SK-N-SH (cell line): ENCODE measurements at regions not wholly inside any gene's neighbourhood (a gene's known extent, or its start where the extent isn't known, plus 50 kb on each side); places are given as distances from the start of the nearest gene placed in this dataset.

Source experiments
- CTCF ChIA-PET: fragments of 300-600, 350-600 bp; formaldehyde crosslinking; extraction: SDS; loops from one replicate; lab custom pipeline; 2021; lab: Yijun Ruan, JAX
- POLR2A ChIA-PET: fragments of 350-600 bp; sonication (Branson Sonifier 250); formaldehyde crosslinking; extraction: SDS; loops from one replicate; lab custom pipeline; 2020; ENCODE audit warnings: antibody characterized with exemption, inconsistent platforms; lab: Yijun Ruan, JAX
- DNase-seq: peaks from one replicate; pipeline ENCODE4 v3.0.0; 2012
- H2AFZ ChIP-seq: fragments of 200-600 bp; sonication (generic); 2 replicates; pipeline ENCODE4 v1.8.1; 2016; ENCODE audit warnings: antibody characterized with exemption, mild to moderate bottlenecking, low read depth
- H3F3A ChIP-seq: fragments of 200-600 bp; sonication (generic); replicated peaks from 2 replicates; pipeline ENCODE3; 2016; ENCODE audit warnings: antibody characterized with exemption, mild to moderate bottlenecking; ENCODE audit not compliant: insufficient read depth
- H3K27ac ChIP-seq, 2 experiments: fragments of 200-500 bp in 1 of 2; fragments of 200-600 bp in 1 of 2; sonication (Bioruptor generic) in 1 of 2; sonication (generic), shearing (Covaris generic) in 1 of 2; 2 replicates each; pipeline versions ENCODE4 v1.5.1 to v1.6.1; 2014 to 2016; ENCODE audit warnings: low read depth in 2 of 2, inconsistent platforms in 1 of 2, low read length in 1 of 2, mild to moderate bottlenecking in 1 of 2, mixed read lengths in 1 of 2
- H3K27me3 ChIP-seq: fragments of 200-600 bp; sonication (generic), shearing (Covaris generic); 2 replicates; pipeline ENCODE4 v1.6.1; 2016; ENCODE audit warnings: mixed run types; ENCODE audit not compliant: insufficient read depth
- H3K36me3 ChIP-seq, 2 experiments: fragments of 200-500 bp in 1 of 2; fragments of 200-600 bp in 1 of 2; sonication (Bioruptor generic) in 1 of 2; sonication (generic) in 1 of 2; replicated peaks in 1 of 2; 2 replicates each; pipeline versions ENCODE3 to v1.5.1; 2014 to 2016; ENCODE audit warnings: low read length in 1 of 2, mild to moderate bottlenecking in 1 of 2; ENCODE audit not compliant: insufficient read depth in 2 of 2, control insufficient read depth in 1 of 2
- H3K4me1 ChIP-seq, 2 experiments: fragments of 200-500 bp in 1 of 2; fragments of 200-600 bp in 1 of 2; sonication (Bioruptor generic) in 1 of 2; sonication (generic), shearing (Covaris generic) in 1 of 2; 2 replicates each; pipeline versions ENCODE4 v1.5.1 to v1.6.1; 2014 to 2016; ENCODE audit warnings: low read depth in 1 of 2, low read length in 1 of 2, mixed run types in 1 of 2; ENCODE audit not compliant: insufficient read depth in 2 of 2, control insufficient read depth in 1 of 2
- H3K4me2 ChIP-seq: fragments of 200-600 bp; sonication (generic), shearing (Covaris generic); 2 replicates; pipeline ENCODE4 v1.6.1; 2017; ENCODE audit warnings: mixed run types
- H3K4me3 ChIP-seq, 2 experiments: fragments of 200-500 bp in 1 of 2; fragments of 200-600 bp in 1 of 2; sonication (Bioruptor generic) in 1 of 2; sonication (generic), shearing (Covaris generic) in 1 of 2; 2 replicates each; pipeline versions ENCODE4 v1.5.1 to v1.8.1; 2014 to 2016; ENCODE audit warnings: low read depth in 2 of 2, inconsistent platforms in 1 of 2, low read length in 1 of 2, mild to moderate bottlenecking in 1 of 2, mixed read lengths in 1 of 2, moderate library complexity in 1 of 2
- H3K79me2 ChIP-seq: fragments of 200-600 bp; sonication (generic); 2 replicates; pipeline ENCODE4 v1.8.1; 2017; ENCODE audit warnings: mild to moderate bottlenecking; ENCODE audit not compliant: insufficient read depth
- H3K9ac ChIP-seq: fragments of 200-600 bp; sonication (generic); 2 replicates; pipeline ENCODE4 v1.6.1; 2017; ENCODE audit warnings: mixed run types
- H3K9me2 ChIP-seq: fragments of 200-600 bp; sonication (generic); 2 replicates; pipeline ENCODE4 v1.6.1; 2017; ENCODE audit warnings: mixed run types
- H3K9me3 ChIP-seq: fragments of 200-600 bp; sonication (generic); 2 replicates; pipeline ENCODE4 v1.6.1; 2017; ENCODE audit warnings: mixed run types, mild to moderate bottlenecking, moderate library complexity
- H4K20me1 ChIP-seq: fragments of 200-600 bp; sonication (generic); 2 replicates; pipeline ENCODE4 v1.6.1; 2017; ENCODE audit warnings: mild to moderate bottlenecking, mixed run types; ENCODE audit not compliant: insufficient read depth
- ELF1 ChIP-seq: IDR thresholded peaks from 2 replicates; pipeline ENCODE4 v1.4.0; 2012
- EZH2phosphoT487 ChIP-seq: fragments of 200-600 bp; sonication (generic); IDR thresholded peaks from 2 replicates; pipeline ENCODE4 v1.6.1; 2017; ENCODE audit warnings: low read depth, mixed run types, mild to moderate bottlenecking, antibody characterized with exemption, moderate library complexity, borderline replicate concordance
- FOXJ3 ChIP-seq: sonication (generic); formaldehyde crosslinking; IDR thresholded peaks from 2 replicates; pipeline ENCODE4 v1.5.1; 2020; ENCODE audit warnings: mild to moderate bottlenecking, missing genetic modification reagents
- FOXM1 ChIP-seq: IDR thresholded peaks from 2 replicates; pipeline ENCODE4 v1.4.0; 2012; ENCODE audit warnings: low read depth, mild to moderate bottlenecking
- MEF2A ChIP-seq: IDR thresholded peaks from 2 replicates; pipeline ENCODE4 v1.4.0; 2012; ENCODE audit warnings: low read depth, borderline replicate concordance
- NRF1 ChIP-seq: IDR thresholded peaks from 2 replicates; pipeline ENCODE4 v1.6.1; 2012; ENCODE audit warnings: low read depth, mild to moderate bottlenecking, low read length
- SIN3A ChIP-seq: IDR thresholded peaks from 2 replicates; pipeline ENCODE4 v1.6.1; 2012; ENCODE audit warnings: low read depth, mild to moderate bottlenecking, low read length, moderate library complexity, borderline replicate concordance
- WGBS: methylation state at CpG from one replicate; pipeline ENCODE4 v1.1.6; 2017; ENCODE audit warnings: low lambda C conversion rate; 5-methylcytosine and 5-hydroxymethylcytosine counted together
- TF ChIP-seq, protein P1 (sequence below): fragments of 150-350 bp; IDR thresholded peaks from 2 replicates; pipeline ENCODE4 v1.6.1; 2017; ENCODE audit warnings: antibody characterized with exemption, low read length, low read depth, borderline replicate concordance
- TF ChIP-seq, protein P2 (sequence below): IDR thresholded peaks from 2 replicates; pipeline ENCODE4 v1.6.1; 2012; ENCODE audit warnings: mild to moderate bottlenecking, low read depth, low read length, moderate library complexity
- TF ChIP-seq, protein P3 (sequence below): fragments of 200-600 bp; sonication (generic); IDR thresholded peaks from 2 replicates; pipeline ENCODE4 v1.6.1; 2017; ENCODE audit warnings: antibody characterized with exemption, mild to moderate bottlenecking, moderate library complexity
- TF ChIP-seq, protein P4 (sequence below): IDR thresholded peaks from 2 replicates; pipeline ENCODE4; 2012

DNA sequence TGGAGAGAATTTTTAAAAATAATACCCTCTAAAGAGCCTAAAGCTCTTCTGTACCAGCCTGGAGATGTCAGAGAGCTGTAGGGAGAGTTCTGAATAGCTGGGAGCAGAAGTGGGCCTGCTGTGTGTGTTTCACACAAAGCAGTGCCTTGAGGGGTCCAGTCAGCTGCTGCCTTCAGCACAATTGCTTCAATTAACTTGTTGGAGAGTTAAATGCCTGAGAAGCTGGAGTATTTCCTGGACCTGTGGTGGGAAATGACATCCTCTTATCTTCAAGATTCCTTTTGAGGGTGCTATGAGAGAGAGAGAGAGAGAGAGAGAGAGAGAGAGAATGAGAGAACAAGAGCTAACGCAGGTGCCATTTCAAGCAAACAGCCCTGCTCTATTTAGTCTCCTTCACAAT lies 96.2 kb upstream of the IL1RAPL2 start:
- Histone ChIP-seq H3K27me3 (peaks cover 11% of the 10 kb centered on the region; the same call in 1 of the 2 replicates), H3K9me3 (no peaks in the 10 kb centered on the region), H4K20me1 (0 out of 2 replicates have a peak, but pooled peaks cover 2% of the 10 kb centered on the region), H2AFZ (no peak overlapping the region), H3K79me2 (no peaks in the 10 kb centered on the region), H3F3A (no peaks in the 10 kb centered on the region), H3K36me3 (no peaks in the 10 kb centered on the region), H3K9me2 (no peaks in the 10 kb centered on the region), H3K4me3 (no peak overlapping the region), H3K9ac (no peak overlapping the region), H3K4me1 (no peaks in the 10 kb centered on the region), H3K27ac (no peak overlapping the region), H3K4me2 (no peak overlapping the region)
- no peak for TF ChIP-seq NRF1
- TF ChIP-seq EZH2phosphoT487 = no peak
- TF ChIP-seq MEF2A = no peak
- no peak for TF ChIP-seq FOXJ3 (CRISPR knock-in tag)
- no peak for TF ChIP-seq SIN3A
- TF ChIP-seq FOXM1 = no peak
- no peak for TF ChIP-seq ELF1
- TF ChIP-seq, protein P1, sequence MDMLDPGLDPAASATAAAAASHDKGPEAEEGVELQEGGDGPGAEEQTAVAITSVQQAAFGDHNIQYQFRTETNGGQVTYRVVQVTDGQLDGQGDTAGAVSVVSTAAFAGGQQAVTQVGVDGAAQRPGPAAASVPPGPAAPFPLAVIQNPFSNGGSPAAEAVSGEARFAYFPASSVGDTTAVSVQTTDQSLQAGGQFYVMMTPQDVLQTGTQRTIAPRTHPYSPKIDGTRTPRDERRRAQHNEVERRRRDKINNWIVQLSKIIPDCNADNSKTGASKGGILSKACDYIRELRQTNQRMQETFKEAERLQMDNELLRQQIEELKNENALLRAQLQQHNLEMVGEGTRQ = no peak
- TF ChIP-seq, protein P2, sequence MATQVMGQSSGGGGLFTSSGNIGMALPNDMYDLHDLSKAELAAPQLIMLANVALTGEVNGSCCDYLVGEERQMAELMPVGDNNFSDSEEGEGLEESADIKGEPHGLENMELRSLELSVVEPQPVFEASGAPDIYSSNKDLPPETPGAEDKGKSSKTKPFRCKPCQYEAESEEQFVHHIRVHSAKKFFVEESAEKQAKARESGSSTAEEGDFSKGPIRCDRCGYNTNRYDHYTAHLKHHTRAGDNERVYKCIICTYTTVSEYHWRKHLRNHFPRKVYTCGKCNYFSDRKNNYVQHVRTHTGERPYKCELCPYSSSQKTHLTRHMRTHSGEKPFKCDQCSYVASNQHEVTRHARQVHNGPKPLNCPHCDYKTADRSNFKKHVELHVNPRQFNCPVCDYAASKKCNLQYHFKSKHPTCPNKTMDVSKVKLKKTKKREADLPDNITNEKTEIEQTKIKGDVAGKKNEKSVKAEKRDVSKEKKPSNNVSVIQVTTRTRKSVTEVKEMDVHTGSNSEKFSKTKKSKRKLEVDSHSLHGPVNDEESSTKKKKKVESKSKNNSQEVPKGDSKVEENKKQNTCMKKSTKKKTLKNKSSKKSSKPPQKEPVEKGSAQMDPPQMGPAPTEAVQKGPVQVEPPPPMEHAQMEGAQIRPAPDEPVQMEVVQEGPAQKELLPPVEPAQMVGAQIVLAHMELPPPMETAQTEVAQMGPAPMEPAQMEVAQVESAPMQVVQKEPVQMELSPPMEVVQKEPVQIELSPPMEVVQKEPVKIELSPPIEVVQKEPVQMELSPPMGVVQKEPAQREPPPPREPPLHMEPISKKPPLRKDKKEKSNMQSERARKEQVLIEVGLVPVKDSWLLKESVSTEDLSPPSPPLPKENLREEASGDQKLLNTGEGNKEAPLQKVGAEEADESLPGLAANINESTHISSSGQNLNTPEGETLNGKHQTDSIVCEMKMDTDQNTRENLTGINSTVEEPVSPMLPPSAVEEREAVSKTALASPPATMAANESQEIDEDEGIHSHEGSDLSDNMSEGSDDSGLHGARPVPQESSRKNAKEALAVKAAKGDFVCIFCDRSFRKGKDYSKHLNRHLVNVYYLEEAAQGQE = no peak
- TF ChIP-seq, protein P3, sequence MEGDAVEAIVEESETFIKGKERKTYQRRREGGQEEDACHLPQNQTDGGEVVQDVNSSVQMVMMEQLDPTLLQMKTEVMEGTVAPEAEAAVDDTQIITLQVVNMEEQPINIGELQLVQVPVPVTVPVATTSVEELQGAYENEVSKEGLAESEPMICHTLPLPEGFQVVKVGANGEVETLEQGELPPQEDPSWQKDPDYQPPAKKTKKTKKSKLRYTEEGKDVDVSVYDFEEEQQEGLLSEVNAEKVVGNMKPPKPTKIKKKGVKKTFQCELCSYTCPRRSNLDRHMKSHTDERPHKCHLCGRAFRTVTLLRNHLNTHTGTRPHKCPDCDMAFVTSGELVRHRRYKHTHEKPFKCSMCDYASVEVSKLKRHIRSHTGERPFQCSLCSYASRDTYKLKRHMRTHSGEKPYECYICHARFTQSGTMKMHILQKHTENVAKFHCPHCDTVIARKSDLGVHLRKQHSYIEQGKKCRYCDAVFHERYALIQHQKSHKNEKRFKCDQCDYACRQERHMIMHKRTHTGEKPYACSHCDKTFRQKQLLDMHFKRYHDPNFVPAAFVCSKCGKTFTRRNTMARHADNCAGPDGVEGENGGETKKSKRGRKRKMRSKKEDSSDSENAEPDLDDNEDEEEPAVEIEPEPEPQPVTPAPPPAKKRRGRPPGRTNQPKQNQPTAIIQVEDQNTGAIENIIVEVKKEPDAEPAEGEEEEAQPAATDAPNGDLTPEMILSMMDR = no peak
- TF ChIP-seq, protein P4, sequence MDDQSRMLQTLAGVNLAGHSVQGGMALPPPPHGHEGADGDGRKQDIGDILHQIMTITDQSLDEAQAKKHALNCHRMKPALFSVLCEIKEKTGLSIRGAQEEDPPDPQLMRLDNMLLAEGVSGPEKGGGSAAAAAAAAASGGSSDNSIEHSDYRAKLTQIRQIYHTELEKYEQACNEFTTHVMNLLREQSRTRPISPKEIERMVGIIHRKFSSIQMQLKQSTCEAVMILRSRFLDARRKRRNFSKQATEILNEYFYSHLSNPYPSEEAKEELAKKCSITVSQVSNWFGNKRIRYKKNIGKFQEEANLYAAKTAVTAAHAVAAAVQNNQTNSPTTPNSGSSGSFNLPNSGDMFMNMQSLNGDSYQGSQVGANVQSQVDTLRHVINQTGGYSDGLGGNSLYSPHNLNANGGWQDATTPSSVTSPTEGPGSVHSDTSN = no peak
- ChIA-PET POLR2A (no interaction called here), CTCF (no interaction called here)
- no peak for DNase-seq
- 0% methylated on average over 1 of the region's 1 CpG for WGBS
